ENCODE measurements at regions not wholly inside any gene's neighbourhood (a gene's known extent, or its start where the extent isn't known, plus 50 kb on each side); places are given as distances from the start of the nearest gene placed in this dataset.
A peak's percentile ranks its signal among the peaks of the same experiment; 100 is the strongest.

- no peak overlapping the region for H3K4me2 ChIP-seq
- no peaks in the 10 kb centered on the region for H3K9me3 ChIP-seq (ENCODE audit: low read depth)
- H3K4me1 ChIP-seq (ENCODE audit: insufficient read depth): no peaks in the 10 kb centered on the region
- 88% methylated on average over 3 of the region's 3 CpGs for WGBS (ENCODE audit: low lambda C conversion rate, missing lambda C conversion rate)
- no peaks in the 10 kb centered on the region for H3K9me2 ChIP-seq (replicated peaks; ENCODE audit: insufficient read depth)
- no peaks in the 10 kb centered on the region for H3K79me2 ChIP-seq
- no peaks in the 10 kb centered on the region for H3K36me3 ChIP-seq (replicated peaks; ENCODE audit: insufficient read depth, low read depth)
- no peaks in the 10 kb centered on the region for H4K20me1 ChIP-seq (ENCODE audit: insufficient read depth, poor library complexity, severe bottlenecking)
- H3K27me3 ChIP-seq: no peaks in the 10 kb centered on the region
- no peak overlapping the region for H2AFZ ChIP-seq
- no peak overlapping the region for H3K4me3 ChIP-seq
- H3K27ac ChIP-seq: no peak overlapping the region
- TF ChIP-seq CTCF (IDR thresholded peaks at IDR 0.05; ENCODE audit: poor library complexity) (no peak), EZH2phosphoT487 (IDR thresholded peaks at IDR 0.05; ENCODE audit: low read depth, severe bottlenecking, unreplicated experiment) (no peak), EZH2 (IDR thresholded peaks at IDR 0.05; ENCODE audit: borderline replicate concordance) (no peak)
- no peak for DNase-seq (ENCODE audit: low spot score)
These were observed 141.2 kb downstream of the ELAPOR2 start for GRCh38 chr7:86918245-86918644.

- H3K4me2 ChIP-seq: no peak overlapping the region
- no peak for DNase-seq (ENCODE audit: low spot score)
- no peak overlapping the region for H2AFZ ChIP-seq
- H3K27ac ChIP-seq: no peak overlapping the region
- no peaks in the 10 kb centered on the region for H3K27me3 ChIP-seq
- H4K20me1 ChIP-seq (ENCODE audit: insufficient read depth, poor library complexity, severe bottlenecking): no peaks in the 10 kb centered on the region
- H3K9me2 ChIP-seq (replicated peaks; ENCODE audit: insufficient read depth): no peaks in the 10 kb centered on the region
- no peaks in the 10 kb centered on the region for H3K9me3 ChIP-seq (ENCODE audit: low read depth)
- H3K4me1 ChIP-seq (ENCODE audit: insufficient read depth): no peaks in the 10 kb centered on the region
- no peaks in the 10 kb centered on the region for H3K79me2 ChIP-seq
- no peak for TF ChIP-seq EZH2 (IDR thresholded peaks at IDR 0.05; ENCODE audit: borderline replicate concordance)
- TF ChIP-seq EZH2phosphoT487 (IDR thresholded peaks at IDR 0.05; ENCODE audit: low read depth, severe bottlenecking, unreplicated experiment): no peak
- no peak for TF ChIP-seq CTCF (IDR thresholded peaks at IDR 0.05; ENCODE audit: poor library complexity)
- no peaks in the 10 kb centered on the region for H3K36me3 ChIP-seq (replicated peaks; ENCODE audit: insufficient read depth, low read depth)
- 89% methylated on average over 1 of the region's 1 CpG for WGBS (ENCODE audit: low lambda C conversion rate, missing lambda C conversion rate)
- H3K4me3 ChIP-seq: no peak overlapping the region
These were observed 143.1 kb downstream of the ELAPOR2 start for GRCh38 chr7:86916277-86916825.

GRCh38 chr7:86914551-86914950 is 144.9 kb downstream of the ELAPOR2 start:
- no peak overlapping the region for H3K4me3 ChIP-seq
- H3K9me3 ChIP-seq (ENCODE audit: low read depth): no peaks in the 10 kb centered on the region
- no peaks in the 10 kb centered on the region for H3K36me3 ChIP-seq (replicated peaks; ENCODE audit: insufficient read depth, low read depth)
- H3K4me1 ChIP-seq (ENCODE audit: insufficient read depth): no peaks in the 10 kb centered on the region
- DNase-seq (ENCODE audit: low spot score): peak; percentile 16
- H3K27me3 ChIP-seq: no peaks in the 10 kb centered on the region
- H3K4me2 ChIP-seq: no peak overlapping the region
- no peak overlapping the region for H2AFZ ChIP-seq
- no peaks in the 10 kb centered on the region for H3K79me2 ChIP-seq
- TF ChIP-seq CTCF (IDR thresholded peaks at IDR 0.05; ENCODE audit: poor library complexity) (peak; percentile 64), EZH2 (IDR thresholded peaks at IDR 0.05; ENCODE audit: borderline replicate concordance) (no peak), EZH2phosphoT487 (IDR thresholded peaks at IDR 0.05; ENCODE audit: low read depth, severe bottlenecking, unreplicated experiment) (no peak)
- no peak overlapping the region for H3K27ac ChIP-seq
- WGBS (ENCODE audit: low lambda C conversion rate, missing lambda C conversion rate): 38% methylated on average over 1 of the region's 1 CpG
- no peaks in the 10 kb centered on the region for H3K9me2 ChIP-seq (replicated peaks; ENCODE audit: insufficient read depth)
- H4K20me1 ChIP-seq (ENCODE audit: insufficient read depth, poor library complexity, severe bottlenecking): no peaks in the 10 kb centered on the region
